ENCODE measurements at regions not wholly inside any gene's neighbourhood (a gene's known extent, or its start where the extent isn't known, plus 50 kb on each side); places are given as distances from the start of the nearest gene placed in this dataset.

- DNase-seq, result no peak
Measured at GRCh38 chr13:53732664-53733063, 704.1 kb downstream of the OLFM4 start.

DNA sequence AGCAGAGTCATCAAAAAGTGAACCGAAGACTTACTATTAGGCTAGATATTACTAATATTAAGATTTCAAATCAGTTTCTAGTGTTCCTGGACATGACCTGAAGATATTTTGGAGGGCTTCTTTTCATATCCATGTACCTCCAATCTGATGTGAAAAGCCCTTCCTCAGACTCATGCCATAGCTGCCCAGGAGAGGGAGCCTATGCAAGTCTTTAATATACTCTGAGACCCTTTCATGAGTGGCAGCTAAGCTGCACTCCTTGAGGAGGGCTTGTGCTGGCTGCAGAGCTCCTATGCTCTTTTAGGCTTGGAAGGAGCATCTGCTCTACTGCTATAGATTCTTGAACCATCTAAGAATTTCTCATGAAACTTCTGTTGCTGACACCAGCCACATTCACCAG, 715.3 kb downstream of the OLFM4 start:
- no peak for DNase-seq

- DNase-seq, result no peak
Measured at GRCh38 chr13:53747825-53748224, 719.2 kb downstream of the OLFM4 start.

- DNase-seq, result no peak
Measured at GRCh38 chr13:53749306-53749705, 720.7 kb downstream of the OLFM4 start.

- DNase-seq, result no peak
Measured at GRCh38 chr13:53759016-53759415, 730.4 kb downstream of the OLFM4 start.

GRCh38 chr13:53775807-53776206, 747.2 kb downstream of the OLFM4 start:
- DNase-seq, result no peak

- no peak for DNase-seq
Measured at GRCh38 chr13:53778937-53779336, 750.3 kb downstream of the OLFM4 start.

DNA sequence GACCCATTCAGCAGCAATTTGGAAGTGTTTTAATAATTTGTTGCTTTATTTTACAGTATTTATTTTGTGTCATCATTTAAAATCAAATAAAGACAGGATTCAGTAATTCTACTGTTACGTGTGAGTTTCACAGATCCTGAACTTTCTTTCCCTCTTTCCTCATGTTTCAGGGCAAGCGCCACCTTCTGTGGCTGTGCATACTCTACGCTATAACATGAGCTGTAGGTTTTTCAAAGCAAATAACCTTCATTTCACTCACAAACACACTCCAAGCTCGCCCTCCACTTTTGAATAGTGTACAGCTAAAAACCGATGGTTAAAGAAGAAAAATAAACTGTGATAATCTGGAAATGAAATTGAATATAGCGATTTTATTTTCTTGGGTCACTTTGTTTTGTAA, 753.3 kb downstream of the OLFM4 start:
- DNase-seq, result no peak

DNA sequence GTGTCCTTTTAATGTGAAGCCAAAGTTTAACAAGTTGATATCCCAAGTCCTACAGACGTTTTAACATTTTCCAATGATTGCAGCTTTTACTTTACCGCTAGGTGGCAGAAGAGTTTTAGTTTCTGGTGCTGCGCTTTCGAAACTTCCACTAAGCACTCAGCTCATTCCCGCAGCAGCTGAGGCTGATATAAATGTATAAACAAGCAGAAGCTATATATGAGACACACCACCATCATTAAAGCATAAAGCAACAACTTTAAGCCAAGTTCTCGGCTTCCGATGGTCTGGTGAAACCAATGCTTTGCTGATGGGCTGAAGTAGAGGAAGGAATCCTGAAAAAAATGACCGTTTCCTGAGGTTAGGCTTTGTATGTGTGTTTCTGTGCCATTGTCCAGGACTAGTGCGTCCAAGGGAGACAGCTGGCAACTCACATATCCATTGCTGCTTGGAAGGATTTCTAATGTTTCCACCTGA, 753.9 kb downstream of the OLFM4 start:
- peak; percentile 49 to 59 for DNase-seq

DNA sequence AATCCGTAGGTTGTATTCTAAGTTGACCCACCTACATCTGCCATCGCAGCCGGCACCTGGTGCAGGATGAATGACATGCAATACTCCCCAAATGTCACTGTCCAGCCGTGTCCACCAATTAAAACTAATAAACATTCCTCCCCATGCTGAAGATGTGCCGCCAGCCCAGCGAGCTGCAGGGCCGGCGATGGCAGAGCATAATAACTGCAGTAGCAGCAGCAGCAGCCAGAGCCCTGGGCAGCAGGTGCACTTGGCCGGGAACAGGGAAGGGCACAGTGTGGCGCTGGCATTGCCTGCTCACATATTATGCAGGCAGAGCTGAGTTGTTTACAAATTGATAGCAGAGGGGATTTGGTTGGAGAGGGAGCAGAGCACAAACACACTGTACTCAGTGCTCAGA, 754.9 kb downstream of the OLFM4 start:
- DNase-seq, result no peak

DNA sequence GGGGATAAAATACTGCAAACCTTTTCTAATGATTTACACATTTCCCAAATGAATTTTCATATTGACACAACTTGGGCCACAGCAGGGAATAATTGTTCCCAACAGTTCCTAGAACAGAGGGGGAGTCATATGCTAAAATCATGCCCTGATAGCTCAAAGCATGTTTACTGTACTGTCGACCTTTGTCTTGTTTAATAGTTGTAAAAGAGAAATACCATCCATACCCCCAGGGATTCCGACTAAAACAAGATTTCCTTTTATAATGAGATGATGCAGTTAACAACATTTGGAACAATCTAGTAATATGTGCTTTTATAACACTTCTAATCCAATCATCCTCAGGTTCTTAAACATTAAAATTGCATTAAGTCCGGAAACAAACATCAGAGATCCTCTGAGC, 759.7 kb downstream of the OLFM4 start:
- DNase-seq, result no peak

- DNase-seq, result no peak
Measured at GRCh38 chr13:53800011-53800410, 771.4 kb downstream of the OLFM4 start.

GRCh38 chr13:53807251-53807834, 778.7 kb downstream of the OLFM4 start:
- no peak for DNase-seq

DNA sequence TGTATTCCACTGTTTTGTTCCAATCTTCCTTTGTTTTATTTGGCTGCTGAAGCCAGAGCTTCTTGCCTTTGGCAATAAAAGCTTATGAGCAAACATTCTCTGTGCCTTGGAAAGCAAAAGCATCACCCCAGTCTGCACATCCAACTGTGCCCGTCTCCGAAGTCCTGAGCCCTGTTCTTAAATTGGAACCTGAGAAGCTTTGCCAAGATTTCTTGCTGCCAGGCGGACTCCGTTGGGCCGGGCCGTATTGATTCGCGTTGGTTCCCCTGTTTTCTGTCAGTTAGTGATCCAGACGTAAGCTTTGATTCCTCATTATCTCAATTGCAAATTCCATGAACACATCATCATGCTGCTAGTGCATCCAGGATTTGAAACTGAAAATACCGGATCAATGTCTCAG, 793.0 kb downstream of the OLFM4 start:
- no peak for DNase-seq

GRCh38 chr13:53822136-53822535, 793.5 kb downstream of the OLFM4 start:
- no peak for DNase-seq

DNA sequence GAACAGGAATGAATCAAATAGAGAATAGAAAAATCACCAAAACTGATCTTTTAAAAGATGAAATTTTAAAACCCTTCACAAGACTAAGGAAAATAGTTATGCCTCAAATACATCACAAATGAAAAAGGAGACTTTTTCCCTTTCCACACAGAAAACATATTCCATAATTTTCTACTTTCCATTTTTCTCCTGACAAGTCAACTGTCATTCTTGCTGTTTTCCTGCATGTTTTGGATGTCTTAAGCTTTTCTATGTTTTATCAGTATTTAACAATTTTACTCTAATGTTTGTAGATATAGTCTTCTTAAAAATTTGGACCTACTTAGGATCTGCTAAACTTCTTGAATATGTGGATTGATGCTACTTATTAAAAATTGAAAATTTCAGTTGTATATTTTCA, 810.8 kb downstream of the OLFM4 start:
- DNase-seq, result no peak

DNA sequence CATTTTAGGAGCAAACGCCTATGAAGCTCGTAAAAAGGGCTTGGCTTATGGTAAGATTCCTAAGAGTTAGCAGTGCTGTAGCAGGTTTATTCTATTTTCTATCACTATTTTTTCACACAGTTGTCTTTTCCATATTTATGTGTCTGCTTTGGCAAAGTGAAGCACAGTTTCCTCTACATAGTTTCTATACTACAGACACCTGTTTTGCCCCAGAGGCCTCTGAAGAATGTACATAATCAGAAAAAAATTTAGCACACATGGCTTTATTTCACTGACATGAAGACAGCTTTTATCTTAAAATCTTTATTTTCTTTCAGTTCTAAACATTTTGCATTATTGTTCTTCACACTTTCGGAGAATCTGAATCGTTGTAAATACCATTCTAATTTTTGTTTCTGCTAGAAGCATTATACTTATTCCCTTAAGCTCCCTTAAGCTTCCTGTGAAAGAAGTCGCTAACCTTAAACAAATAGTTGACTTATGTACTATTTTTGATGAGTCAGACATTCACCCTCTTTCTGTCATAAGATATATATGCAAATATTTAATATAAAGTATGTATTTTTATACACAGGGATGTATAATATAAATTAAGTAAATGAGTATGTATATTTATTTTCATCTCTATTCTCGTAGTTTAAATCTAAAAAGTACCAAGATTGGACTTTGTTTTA, 816.0 kb downstream of the OLFM4 start:
- DNase-seq, result no peak

DNA sequence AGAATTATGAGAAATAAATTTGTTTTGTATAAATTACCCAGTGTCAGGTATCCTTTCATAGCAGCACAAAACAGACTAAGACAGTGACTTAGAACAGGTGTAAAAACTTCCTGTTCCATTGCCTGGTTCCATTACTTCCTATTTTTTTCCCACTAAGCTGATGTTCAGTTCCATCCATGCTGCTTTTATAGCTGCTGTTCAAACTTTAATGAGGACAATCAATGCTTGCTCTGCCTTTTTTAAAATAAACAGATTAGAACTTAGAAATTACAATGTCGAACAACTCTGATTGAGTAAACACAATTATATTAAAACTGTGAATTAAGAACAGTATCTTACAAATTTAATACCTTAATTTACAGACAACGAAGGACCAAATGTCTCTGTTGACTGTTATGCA, 818.9 kb downstream of the OLFM4 start:
- no peak for DNase-seq

GRCh38 chr13:53848366-53848961, 819.9 kb downstream of the OLFM4 start:
- DNase-seq, result no peak

GRCh38 chr13:53854321-53854720, 825.7 kb downstream of the OLFM4 start:
- no peak for DNase-seq

- DNase-seq, result no peak
Measured at GRCh38 chr13:53856573-53857195, 828.1 kb downstream of the OLFM4 start.

DNA sequence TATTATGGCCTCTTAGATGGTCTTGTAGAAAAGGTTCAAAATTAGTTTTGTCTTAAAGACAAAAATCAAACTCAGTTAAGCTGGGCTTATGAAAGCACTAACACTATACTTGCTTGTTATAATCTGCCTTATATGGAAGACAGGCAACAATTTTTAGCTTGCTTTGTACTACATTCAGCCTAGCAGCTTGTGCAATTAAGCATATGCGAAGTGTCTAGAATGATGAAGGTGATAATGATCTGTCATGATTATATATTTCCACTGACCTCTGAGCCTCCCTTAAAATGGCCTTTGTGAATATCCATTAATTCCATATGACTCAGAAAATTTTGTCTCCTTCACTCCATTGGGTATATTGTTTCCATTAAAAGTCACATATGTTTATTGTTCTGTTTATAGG, 834.9 kb downstream of the OLFM4 start:
- DNase-seq, result no peak

DNA sequence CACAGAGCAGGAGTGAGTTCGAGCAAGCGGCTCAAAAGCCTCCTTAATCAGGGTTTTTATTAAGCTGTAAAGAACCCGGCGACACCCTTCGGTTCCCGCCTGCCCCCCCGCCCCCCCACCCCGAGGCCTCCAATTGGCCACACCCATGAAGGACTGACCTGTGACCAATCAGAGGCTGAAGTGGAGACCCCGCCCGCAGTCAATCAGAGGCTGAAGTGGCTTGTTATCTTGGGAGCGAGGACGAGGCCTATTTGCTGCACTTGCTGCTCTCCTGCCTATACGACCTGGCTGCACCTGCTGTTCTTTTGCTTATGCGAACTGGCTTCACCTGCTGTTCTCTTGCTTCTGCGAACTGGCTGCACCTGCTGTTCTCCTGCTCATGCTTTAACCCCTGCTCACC, 844.9 kb downstream of the OLFM4 start:
- no peak for DNase-seq

GRCh38 chr13:53878861-53879260, 850.2 kb downstream of the OLFM4 start:
- DNase-seq, result no peak
